ENCODE measurements at regions not wholly inside any gene's neighbourhood (a gene's known extent, or its start where the extent isn't known, plus 50 kb on each side); places are given as distances from the start of the nearest gene placed in this dataset.

DNA sequence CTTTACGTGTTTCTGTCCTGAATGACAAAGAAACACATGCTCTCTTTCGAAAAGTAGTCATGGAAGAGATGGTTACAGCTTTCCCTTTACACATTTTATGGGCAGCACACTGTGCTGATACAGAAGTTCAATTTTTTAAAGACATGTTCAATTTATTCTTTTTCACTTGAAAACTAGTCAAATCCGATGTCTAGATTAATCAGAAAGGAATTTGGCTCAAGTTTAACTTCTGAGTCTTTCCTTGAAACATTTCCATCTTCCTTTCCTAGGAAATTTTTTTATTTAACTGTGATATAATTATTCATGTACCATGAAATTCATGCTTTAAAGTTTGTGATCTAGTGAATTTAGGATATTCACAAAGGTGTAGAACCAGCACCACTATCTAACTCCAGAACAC is 360.1 kb downstream of the TNS3 start:
- no peak for DNase-seq (ENCODE audit: low spot score)

GRCh38 chr7:47218378-47219176 is 363.3 kb downstream of the TNS3 start:
- DNase-seq (ENCODE audit: low spot score): no peak

GRCh38 chr7:47217570-47218360 is 364.1 kb downstream of the TNS3 start:
- DNase-seq (ENCODE audit: low spot score): no peak

DNA sequence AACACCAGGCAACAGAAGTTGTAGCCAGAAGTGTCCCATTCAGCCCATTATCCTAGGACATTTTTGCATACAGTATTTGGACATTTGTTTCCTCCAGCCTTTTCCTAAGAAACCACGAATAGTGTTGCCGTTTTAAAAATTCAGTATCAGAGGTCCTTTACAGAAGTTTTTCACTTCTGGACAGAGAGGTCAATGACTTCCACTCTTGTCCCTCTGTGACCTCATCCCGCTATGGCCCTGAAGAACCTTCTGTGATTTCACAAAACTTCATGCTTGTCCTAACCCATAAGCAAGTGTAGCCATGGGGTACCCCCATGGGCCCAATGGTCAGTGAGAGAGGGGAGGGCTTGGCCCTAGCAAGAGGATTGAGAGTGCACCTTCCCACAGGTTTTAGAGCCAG is 364.8 kb downstream of the TNS3 start:
- DNase-seq (ENCODE audit: low spot score): no peak

GRCh38 chr7:47216439-47216838 is 365.5 kb downstream of the TNS3 start:
- DNase-seq (ENCODE audit: low spot score): no peak

DNA sequence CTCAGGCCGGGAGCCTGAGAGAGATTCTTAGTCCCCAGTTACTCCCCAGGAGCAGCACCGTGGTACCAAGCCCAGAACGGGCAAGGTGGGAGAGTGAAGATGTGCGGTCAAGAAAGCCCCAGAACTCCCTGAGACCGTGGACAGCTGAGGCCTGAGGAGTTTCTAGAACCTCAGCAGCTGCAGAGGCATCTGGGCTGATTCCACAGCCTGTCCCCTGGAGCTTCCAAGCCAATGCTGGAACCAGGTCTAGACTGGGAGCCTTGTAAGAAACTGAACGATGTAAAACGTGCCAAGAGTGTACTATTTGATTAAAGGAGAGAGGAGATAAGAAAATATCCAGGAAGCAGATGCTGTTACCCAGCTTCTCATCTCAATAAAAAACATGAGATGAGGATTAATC is 366.3 kb downstream of the TNS3 start:
- DNase-seq (ENCODE audit: low spot score): no peak

DNA sequence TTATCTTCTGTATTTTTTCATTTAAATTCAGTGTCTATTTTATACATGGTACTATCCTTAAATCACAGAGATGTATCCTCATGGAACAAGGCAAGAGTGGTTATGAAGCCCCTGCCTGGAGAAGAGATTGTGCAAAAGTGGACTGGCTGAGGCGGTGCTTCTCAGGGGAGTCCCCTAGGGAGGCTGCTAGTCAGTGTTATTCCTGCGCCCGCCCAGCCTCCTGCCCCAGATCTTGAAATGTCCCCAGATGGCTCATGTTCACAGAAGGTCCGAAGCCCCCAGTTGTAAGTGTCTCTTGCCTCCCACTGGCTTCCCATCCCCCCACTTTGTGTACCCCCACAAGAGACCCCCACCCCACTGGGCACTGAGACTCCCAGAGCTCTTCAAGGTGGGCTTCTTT is 366.9 kb downstream of the TNS3 start:
- DNase-seq (ENCODE audit: low spot score): no peak

- DNase-seq (ENCODE audit: low spot score): no peak
Observed at GRCh38 chr7:47213276-47213675, 368.6 kb downstream of the TNS3 start.

GRCh38 chr7:47211519-47211973 is 370.4 kb downstream of the TNS3 start:
- DNase-seq (ENCODE audit: low spot score): no peak

DNA sequence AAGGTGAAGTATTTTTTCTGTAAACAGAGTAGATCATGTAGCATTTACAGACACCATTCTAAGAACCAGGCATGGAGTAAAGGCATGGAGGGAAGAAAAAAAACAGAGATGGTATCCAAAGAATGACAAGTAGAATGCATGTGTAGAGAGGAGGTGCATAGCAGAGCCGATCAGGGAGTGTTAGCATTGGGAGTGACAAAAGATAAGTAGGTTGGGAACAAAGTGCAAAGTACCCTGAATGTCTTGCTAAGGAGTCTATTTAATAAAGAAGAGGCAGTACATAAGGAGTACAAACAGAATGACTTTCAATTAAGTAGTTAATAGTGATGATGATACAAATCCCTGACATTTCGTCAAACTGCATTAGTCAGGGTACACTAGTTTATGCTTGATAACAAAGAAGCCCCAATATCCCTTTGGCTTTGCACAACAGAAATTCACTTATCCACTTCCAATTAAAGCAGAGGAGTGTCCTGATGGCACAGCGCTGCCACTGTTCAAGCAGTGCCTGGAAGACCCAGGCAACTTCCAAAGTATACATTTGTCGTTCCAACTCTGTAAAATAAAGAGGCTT is 371.5 kb downstream of the TNS3 start:
- DNase-seq (ENCODE audit: low spot score): no peak

GRCh38 chr7:47207956-47208355 is 374.0 kb downstream of the TNS3 start:
- no peak for DNase-seq (ENCODE audit: low spot score)

GRCh38 chr7:47204709-47205108 is 377.2 kb downstream of the TNS3 start:
- no peak for DNase-seq (ENCODE audit: low spot score)

DNA sequence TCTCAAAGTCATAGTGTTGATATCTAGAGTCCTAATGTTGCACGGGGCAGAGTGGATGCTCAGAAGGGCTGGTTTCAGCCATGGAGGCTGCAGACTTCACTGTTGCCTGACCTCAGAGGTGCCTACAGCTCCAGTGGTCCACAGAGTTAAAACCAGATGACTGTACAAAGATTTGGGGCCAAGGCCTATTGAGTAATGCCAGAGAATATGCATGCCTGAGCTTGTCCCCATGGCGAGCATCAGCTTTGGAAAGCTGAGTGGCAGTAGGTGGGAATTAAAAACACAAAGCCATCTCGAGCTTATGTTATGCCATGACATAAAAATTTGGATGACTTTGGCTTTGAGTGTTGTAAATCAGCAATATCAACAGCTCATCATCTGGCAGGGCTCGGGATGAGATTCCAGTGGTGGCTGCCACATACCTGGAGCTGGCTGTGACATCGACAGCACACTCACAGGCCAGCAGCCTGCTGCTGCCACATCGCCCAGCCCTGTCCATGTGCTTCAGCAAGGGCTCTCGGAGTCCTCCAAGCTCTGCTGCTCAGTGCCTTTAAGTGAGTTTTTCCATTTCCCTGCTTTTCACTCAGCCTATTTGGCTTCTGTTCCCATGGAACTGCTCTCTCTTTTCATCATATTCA is 379.6 kb downstream of the TNS3 start:
- DNase-seq (ENCODE audit: low spot score): no peak

DNA sequence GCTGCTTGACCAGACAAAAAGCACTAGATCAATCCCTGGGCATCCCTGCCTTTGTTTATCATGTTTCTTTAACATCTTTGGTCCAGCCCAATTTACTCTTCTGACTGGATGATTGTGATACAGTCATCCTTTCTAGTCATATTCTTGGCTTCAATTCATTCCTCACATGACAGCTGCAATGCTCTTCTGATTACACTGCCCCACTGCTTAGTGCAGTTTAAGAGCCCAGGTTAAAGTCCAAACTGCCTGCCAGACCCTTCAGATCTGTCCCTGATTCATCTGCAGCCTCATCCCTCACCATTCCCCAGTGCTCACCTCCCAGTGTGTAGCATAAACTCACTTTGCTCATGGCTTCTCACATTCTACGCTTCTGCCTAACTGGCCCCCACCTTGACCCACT is 383.8 kb downstream of the TNS3 start:
- no peak for DNase-seq (ENCODE audit: low spot score)

DNA sequence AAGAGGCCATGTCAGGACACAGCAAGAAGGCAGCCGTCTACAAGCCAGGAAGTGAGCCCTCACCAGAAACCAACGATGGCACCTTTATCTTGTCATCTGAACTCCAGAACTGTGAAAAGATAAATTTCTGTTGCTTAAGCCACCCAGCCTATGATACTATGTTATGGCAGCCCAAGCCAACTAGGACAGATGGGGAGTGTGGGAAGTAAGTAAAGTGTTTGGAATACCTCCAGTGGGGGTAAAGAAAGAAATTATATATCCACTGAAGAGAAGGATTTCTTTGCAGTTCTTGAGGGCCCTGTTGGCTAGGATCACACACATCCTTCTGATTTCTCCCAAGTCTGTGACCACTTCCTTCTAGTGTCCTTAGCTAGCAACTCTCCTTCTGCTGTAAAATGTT is 384.4 kb downstream of the TNS3 start:
- DNase-seq (ENCODE audit: low spot score): no peak

DNA sequence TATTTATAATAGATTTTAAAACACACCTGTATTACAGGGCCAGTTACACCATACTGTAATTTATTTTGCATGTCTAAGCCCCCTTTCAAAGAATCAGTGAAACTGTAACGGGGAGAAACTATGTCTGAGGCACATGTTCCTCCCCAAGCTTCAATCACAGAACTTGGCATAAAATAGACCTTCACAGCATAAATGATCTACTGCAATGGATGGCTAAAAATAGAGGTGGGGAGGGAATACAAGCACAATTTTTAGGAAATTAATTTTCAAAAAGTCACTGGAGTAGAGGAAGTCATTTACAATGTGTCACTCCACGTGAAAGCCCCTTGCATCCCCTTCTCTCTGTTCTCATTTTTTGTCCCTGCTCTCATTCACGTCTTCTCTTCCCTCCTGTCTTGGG is 385.2 kb downstream of the TNS3 start:
- no peak for DNase-seq (ENCODE audit: low spot score)

DNA sequence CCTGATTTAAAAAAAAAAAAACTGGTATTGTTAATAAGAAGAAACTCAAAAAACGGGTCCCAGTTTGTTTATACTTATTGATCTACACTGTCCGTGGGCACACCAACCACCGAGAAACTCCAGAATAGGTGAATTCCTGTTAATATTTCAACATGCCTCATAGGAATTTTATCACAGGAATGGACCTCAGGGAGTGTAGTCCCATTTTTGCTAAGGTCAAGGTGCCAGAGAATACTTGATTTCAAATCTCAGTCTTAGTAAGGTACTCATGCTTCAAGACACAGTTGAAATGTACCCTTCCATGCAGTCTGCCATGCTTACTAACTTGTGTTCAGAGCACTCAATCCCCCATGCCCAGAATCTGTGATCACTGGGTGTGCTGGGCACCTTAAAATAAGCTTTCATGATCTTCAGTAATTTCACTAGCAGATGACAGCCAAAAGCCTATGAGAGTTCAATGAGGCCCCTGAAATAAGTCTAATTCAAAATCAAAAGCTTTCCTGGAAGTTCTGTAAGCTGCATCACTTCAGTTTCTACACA is 385.7 kb downstream of the TNS3 start:
- DNase-seq (ENCODE audit: low spot score): no peak

- no peak for DNase-seq (ENCODE audit: low spot score)
Observed at GRCh38 chr7:47195641-47196040, 386.3 kb downstream of the TNS3 start.

- no peak for DNase-seq (ENCODE audit: low spot score)
Observed at GRCh38 chr7:47194516-47195057, 387.3 kb downstream of the TNS3 start.

GRCh38 chr7:47192978-47193377 is 388.9 kb downstream of the TNS3 start:
- no peak for DNase-seq (ENCODE audit: low spot score)

- peak; percentile 27 for DNase-seq (ENCODE audit: low spot score)
Observed at GRCh38 chr7:47191876-47192291, 390.0 kb downstream of the TNS3 start.

GRCh38 chr7:47191316-47191715 is 390.6 kb downstream of the TNS3 start:
- no peak for DNase-seq (ENCODE audit: low spot score)

Measured in globus pallidus (tissue), 1 donor.